Thyroid gland (tissue), 4 donors: ENCODE measurements at regions not wholly inside any gene's neighbourhood (a gene's known extent, or its start where the extent isn't known, plus 50 kb on each side); places are given as distances from the start of the nearest gene placed in this dataset.

ENCODE experiments used
- CTCF ChIP-seq, 6 experiments: fragments of 200-600 bp in 3 of 6; fragments of 450-650 bp in 3 of 6; sonication (generic) in 3 of 6; IDR thresholded peaks; one replicate each; pipeline ENCODE4 v1.5.1; 2016 to 2019; ENCODE audit warnings: antibody characterized with exemption in 6 of 6, mild to moderate bottlenecking in 2 of 6, inconsistent platforms in 1 of 6, moderate library complexity in 1 of 6
- POLR2A ChIP-seq, 2 donors: fragments of 450-650 bp; IDR thresholded peaks; one replicate each; pipeline ENCODE4 v1.6.1; 2017; ENCODE audit warnings: antibody characterized with exemption in 2 of 2, mild to moderate bottlenecking in 2 of 2, moderate library complexity in 1 of 2

GRCh38 chr2:121902616-121903015, 147.2 kb downstream of the TSN start:
- no peak for TF ChIP-seq CTCF (IDR thresholded peaks at IDR 0.05)
- no peak for TF ChIP-seq POLR2A (IDR thresholded peaks at IDR 0.05)
